HG02571 (cell line): ENCODE measurements at regions not wholly inside any gene's neighbourhood (a gene's known extent, or its start where the extent isn't known, plus 50 kb on each side); places are given as distances from the start of the nearest gene placed in this dataset.

Source experiments
- ATAC-seq: cut with Tn5 transposase; IDR thresholded peaks from one replicate; pipeline ENCODE4 v1.9.1; 2021; ENCODE audit warnings: mild to moderate bottlenecking, moderate library complexity; ENCODE audit not compliant: unreplicated experiment

DNA sequence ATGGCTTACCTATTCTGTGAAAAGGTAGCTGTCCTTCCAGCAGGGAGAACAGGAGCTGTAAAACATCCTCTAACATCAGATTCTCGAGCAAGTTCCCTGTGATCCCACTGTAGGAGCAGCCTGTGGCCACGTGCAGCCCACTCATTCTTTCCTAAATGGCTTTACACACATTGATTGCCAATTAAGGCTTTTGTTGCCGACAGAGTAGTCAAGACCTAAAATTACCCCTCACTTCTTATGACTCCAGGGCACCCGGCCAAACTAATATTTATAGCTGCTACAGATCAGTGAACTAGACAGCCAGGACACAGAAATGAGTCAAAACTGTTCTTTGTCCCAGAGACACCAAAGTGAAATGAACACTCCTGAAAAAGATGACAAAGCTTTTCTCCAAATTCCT is 832.1 kb downstream of the SORCS3 start:
- no peak for ATAC-seq

- ATAC-seq = no peak
Measured at GRCh38 chr10:105468759-105469158, 827.7 kb downstream of the SORCS3 start.

- no peak for ATAC-seq
Measured at GRCh38 chr10:105466521-105466920, 825.4 kb downstream of the SORCS3 start.

- ATAC-seq = no peak
Measured at GRCh38 chr10:105434970-105435369, 793.9 kb downstream of the SORCS3 start.

DNA sequence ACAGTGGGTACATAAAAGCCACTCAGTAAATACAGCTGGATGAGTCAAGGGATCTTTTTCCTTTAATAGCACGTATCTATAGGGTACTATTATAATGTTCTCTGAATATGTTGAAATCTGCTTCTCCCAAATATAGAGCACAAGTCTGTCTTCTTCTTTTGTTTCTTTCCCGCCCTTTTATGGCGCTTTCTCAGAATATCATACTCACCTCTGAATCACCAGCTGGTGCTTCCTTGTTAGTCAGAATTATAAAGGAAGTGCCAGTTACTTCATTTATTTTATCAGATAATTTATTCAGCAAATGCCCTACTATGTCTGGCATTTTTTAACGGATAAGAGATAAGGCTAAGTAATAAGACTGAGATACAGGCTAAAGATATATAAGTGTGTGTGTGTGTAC is 772.9 kb downstream of the SORCS3 start:
- ATAC-seq = no peak

DNA sequence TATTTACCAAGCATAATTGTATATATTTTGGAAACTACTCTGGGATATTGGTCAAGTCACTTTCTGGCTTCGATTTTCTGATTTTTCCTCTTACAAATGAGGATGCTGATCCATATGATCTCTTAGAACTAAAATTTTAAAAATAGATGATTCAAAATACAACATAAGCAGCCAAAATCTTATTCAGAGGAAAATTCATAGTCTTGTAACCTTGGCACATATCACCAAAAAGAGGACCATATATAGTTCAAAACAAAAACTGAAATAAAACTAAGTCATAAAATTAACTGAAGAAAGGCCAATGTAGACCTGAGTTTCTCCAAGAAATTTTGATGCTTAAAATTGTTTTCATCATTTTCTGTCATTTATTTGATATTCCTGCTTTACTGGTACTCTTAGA is 768.3 kb downstream of the SORCS3 start:
- no peak for ATAC-seq

- ATAC-seq = no peak
Measured at GRCh38 chr10:105406488-105406887, 765.4 kb downstream of the SORCS3 start.

DNA sequence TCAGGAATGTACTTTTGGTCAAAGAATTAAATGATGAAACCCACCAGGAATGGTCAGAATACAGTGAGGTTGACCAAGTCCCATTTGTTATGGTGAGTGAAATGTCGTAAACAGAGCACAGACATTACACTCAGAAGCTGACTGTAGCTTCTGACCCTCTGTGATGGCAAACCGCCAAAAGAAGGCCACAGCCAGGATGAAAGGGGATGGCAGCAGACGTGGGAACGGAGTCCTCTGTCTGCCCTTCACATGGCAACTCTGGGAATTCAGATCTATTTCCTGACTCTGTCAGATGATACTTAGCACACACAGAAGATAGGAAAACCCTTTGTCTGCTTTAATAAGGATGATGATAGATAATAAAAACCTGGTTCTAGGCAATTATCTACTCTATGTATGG is 757.1 kb downstream of the SORCS3 start:
- ATAC-seq = no peak

GRCh38 chr10:105391670-105392351 is 750.7 kb downstream of the SORCS3 start:
- ATAC-seq = no peak

- ATAC-seq = no peak
Measured at GRCh38 chr10:105387971-105388370, 746.9 kb downstream of the SORCS3 start.

- ATAC-seq = no peak
Measured at GRCh38 chr10:105383978-105384377, 742.9 kb downstream of the SORCS3 start.

GRCh38 chr10:105370692-105371091 is 729.6 kb downstream of the SORCS3 start:
- ATAC-seq = no peak

GRCh38 chr10:105359708-105360107 is 718.6 kb downstream of the SORCS3 start:
- ATAC-seq = no peak

DNA sequence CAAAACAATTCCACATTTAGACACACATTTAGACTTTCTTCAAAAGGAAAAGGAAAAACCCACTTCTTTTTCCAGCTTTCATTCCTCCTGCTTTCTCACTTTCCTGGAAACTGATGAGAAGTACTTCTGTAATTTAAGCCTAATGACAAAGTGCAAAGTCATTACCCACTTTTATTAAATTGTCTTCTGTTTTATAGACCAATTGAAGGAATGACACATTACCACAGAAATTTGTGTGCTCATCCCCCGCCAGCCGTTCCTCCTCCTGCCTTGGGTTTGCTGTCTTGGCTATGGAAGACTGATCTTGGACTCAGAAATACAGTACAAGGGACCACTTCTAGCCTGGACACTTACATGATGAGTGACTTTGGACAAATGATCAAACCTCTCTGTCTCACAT is 717.8 kb downstream of the SORCS3 start:
- no peak for ATAC-seq

DNA sequence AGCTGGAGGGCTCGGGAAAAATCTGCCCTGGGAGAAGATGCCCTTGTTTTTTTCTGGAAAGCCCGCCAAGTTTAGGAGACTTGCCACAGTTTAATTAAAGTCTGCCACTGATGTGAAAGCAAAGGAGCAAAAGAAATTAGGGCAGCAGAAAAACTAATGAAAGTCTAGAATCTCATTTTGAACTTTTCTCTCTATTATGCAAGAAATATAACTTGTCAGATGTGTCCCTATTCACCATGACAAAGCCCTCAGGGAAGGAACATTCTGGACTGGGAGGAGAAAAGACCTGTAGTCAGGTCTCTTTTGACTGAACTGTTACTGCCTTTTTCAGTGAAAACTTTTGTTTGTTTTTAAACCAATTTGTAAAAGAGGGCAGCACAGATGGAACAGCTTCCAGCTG is 715.5 kb downstream of the SORCS3 start:
- no peak for ATAC-seq

DNA sequence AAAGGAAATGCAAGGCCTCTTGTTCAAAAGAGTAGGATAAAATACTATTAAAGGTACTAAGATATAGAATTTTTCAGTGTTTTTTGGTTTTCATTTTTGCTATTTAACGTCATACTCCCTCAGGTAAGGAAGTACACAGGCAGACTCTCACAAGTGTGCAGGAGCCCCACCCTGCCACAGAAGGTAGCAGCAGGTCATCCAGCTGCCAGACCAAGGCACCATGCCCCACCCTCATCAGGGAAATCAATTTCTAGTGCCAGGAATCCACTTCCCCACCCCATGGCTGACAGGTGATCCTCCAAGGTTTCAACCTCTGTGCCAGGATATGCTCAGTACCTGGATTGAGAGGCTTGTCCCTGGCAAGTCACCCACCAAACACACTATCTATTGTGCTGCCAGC is 712.9 kb downstream of the SORCS3 start:
- ATAC-seq = no peak

GRCh38 chr10:105352827-105353226 is 711.7 kb downstream of the SORCS3 start:
- ATAC-seq = no peak

GRCh38 chr10:105352281-105352680 is 711.2 kb downstream of the SORCS3 start:
- ATAC-seq = no peak

DNA sequence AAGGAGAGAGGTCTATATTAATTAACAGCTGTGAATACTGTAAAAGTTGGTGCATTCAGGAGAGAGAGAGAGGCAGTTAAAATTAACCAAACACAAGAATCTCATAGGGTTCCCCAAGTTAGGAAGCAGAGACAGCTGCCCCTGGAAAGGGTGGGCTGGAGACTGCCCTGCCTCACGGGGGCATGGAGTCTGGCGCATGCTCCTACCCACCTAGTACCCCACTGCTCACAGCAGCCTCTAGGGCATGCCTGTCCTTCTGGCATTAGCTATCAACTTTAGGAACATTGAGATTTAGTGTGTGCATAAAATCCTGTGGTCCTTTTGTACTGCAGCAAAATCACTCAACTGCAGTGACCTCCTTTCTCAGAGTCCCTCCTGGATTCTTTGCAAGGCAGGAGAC is 710.1 kb downstream of the SORCS3 start:
- no peak for ATAC-seq

GRCh38 chr10:105347487-105347886 is 706.4 kb downstream of the SORCS3 start:
- ATAC-seq = no peak

GRCh38 chr10:105342606-105343005 is 701.5 kb downstream of the SORCS3 start:
- ATAC-seq = no peak

- no peak for ATAC-seq
Measured at GRCh38 chr10:105339669-105340068, 698.6 kb downstream of the SORCS3 start.

DNA sequence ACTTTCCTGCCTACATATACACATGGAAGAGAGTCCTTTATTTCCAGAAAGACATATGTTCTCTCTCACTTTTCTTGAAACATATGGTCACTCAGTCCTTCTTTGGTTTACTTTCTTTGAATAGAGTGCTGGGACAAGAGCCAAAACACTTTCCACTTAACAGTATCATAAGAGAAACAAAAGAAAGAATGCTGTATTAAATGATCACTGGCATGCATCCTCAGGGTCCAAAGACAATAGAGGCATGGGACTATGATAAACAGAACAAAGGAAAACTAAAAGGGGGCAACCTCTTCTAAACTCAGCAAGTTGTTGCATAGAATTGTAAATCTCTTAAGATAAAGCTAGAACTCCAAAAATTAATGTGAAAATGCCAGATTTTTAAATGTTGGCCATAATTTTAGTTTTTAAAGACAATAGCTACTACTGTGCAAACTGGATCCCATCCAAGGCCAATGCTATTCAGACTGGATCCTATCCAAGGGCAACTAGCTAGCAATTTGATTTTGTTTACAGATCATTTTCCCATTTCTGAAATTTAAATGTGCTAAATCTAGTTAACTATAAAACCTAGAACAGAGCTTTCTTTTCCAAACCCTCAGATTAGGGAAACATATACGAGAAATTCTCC is 687.5 kb downstream of the SORCS3 start:
- no peak for ATAC-seq
